ENCODE measurements at regions not wholly inside any gene's neighbourhood (a gene's known extent, or its start where the extent isn't known, plus 50 kb on each side); places are given as distances from the start of the nearest gene placed in this dataset.
"Not testable (repeated sequence)": the region's sequence is repeated elsewhere in the genome, so short reads cannot be mapped to it uniquely, and the experiment has no call there.

GRCh38 chr16:5257462-5257861 lies 159.9 kb upstream of the EEF2KMT start:
- no peaks in the 10 kb centered on the region for H3K9me3 ChIP-seq (ENCODE audit: insufficient read depth, low read length)
- no peaks in the 10 kb centered on the region for H3K36me3 ChIP-seq (ENCODE audit: insufficient read depth, insufficient read length, low read length)
- no peak overlapping the region for H3K9ac ChIP-seq (ENCODE audit: insufficient read length, low read depth)
- no peaks in the 10 kb centered on the region for H3K27me3 ChIP-seq (ENCODE audit: insufficient read depth, insufficient read length)
- no peak for TF ChIP-seq YY1 (IDR thresholded peaks at IDR 0.05; ENCODE audit: insufficient read depth, insufficient read length)
- no peak for TF ChIP-seq SUZ12 (IDR thresholded peaks at IDR 0.05; ENCODE audit: extremely low read depth, insufficient read depth, insufficient read length)
- TF ChIP-seq ZNF274 (IDR thresholded peaks at IDR 0.05; ENCODE audit: low read depth, low read length) = no peak
- no peak overlapping the region for H3K4me3 ChIP-seq (ENCODE audit: insufficient read length, low read depth)
- H3K4me1 ChIP-seq (ENCODE audit: insufficient read depth, insufficient read length) = no peaks in the 10 kb centered on the region
- no peak for DNase-seq (ENCODE audit: low read depth, low spot score)

- Histone ChIP-seq H3K9ac (ENCODE audit: insufficient read length, low read depth) (no peak overlapping the region), H3K4me3 (ENCODE audit: insufficient read length, low read depth) (no peak overlapping the region), H3K27me3 (ENCODE audit: insufficient read depth, insufficient read length) (no peaks in the 10 kb centered on the region), H3K4me1 (ENCODE audit: insufficient read depth, insufficient read length) (peaks cover 6% of the 10 kb centered on the region), H3K9me3 (ENCODE audit: insufficient read depth, low read length) (no peaks in the 10 kb centered on the region), H3K36me3 (ENCODE audit: insufficient read depth, insufficient read length, low read length) (no peaks in the 10 kb centered on the region)
- TF ChIP-seq SUZ12 (IDR thresholded peaks at IDR 0.05; ENCODE audit: extremely low read depth, insufficient read depth, insufficient read length) = no peak
- TF ChIP-seq ZNF274 (IDR thresholded peaks at IDR 0.05; ENCODE audit: low read depth, low read length) = no peak
- TF ChIP-seq YY1 (IDR thresholded peaks at IDR 0.05; ENCODE audit: insufficient read depth, insufficient read length) = no peak
- peak; percentile 85 for DNase-seq (ENCODE audit: low read depth, low spot score)
These were observed 155.2 kb upstream of the EEF2KMT start for GRCh38 chr16:5252791-5253190.

GRCh38 chr16:5247403-5247802 lies 149.8 kb upstream of the EEF2KMT start:
- not testable (repeated sequence) for H3K9me3 ChIP-seq (ENCODE audit: insufficient read depth, low read length); DNase-seq (ENCODE audit: low read depth, low spot score); H3K27me3 ChIP-seq (ENCODE audit: insufficient read depth, insufficient read length); H3K4me3 ChIP-seq (ENCODE audit: insufficient read length, low read depth); H3K4me1 ChIP-seq (ENCODE audit: insufficient read depth, insufficient read length); H3K36me3 ChIP-seq (ENCODE audit: insufficient read depth, insufficient read length, low read length); H3K9ac ChIP-seq (ENCODE audit: insufficient read length, low read depth)

- H3K36me3 ChIP-seq (ENCODE audit: insufficient read depth, insufficient read length, low read length); DNase-seq (ENCODE audit: low read depth, low spot score); H3K9me3 ChIP-seq (ENCODE audit: insufficient read depth, low read length); H3K4me1 ChIP-seq (ENCODE audit: insufficient read depth, insufficient read length): not testable (repeated sequence)
- H3K27me3 ChIP-seq (ENCODE audit: insufficient read depth, insufficient read length) = peaks cover 32% of the 10 kb centered on the region
- peak overlapping the region; percentile 26 for H3K4me3 ChIP-seq (ENCODE audit: insufficient read length, low read depth)
- H3K9ac ChIP-seq (ENCODE audit: insufficient read length, low read depth) = peak overlapping the region; percentile 42
These were observed 142.7 kb upstream of the EEF2KMT start for GRCh38 chr16:5240278-5240626.

GRCh38 chr16:5239472-5240277 lies 142.1 kb upstream of the EEF2KMT start:
- H3K9ac ChIP-seq (ENCODE audit: insufficient read length, low read depth) = peak overlapping the region; percentile 42
- H3K9me3 ChIP-seq (ENCODE audit: insufficient read depth, low read length); DNase-seq (ENCODE audit: low read depth, low spot score); H3K4me1 ChIP-seq (ENCODE audit: insufficient read depth, insufficient read length); H3K36me3 ChIP-seq (ENCODE audit: insufficient read depth, insufficient read length, low read length): not testable (repeated sequence)
- H3K4me3 ChIP-seq (ENCODE audit: insufficient read length, low read depth) = peak overlapping the region; percentile 28
- H3K27me3 ChIP-seq (ENCODE audit: insufficient read depth, insufficient read length) = peaks cover 32% of the 10 kb centered on the region

- H3K4me1 ChIP-seq (ENCODE audit: insufficient read depth, insufficient read length) = no peaks in the 10 kb centered on the region
- no peak overlapping the region for H3K9ac ChIP-seq (ENCODE audit: insufficient read length, low read depth)
- no peak overlapping the region for H3K4me3 ChIP-seq (ENCODE audit: insufficient read length, low read depth)
- no peaks in the 10 kb centered on the region for H3K36me3 ChIP-seq (ENCODE audit: insufficient read depth, insufficient read length, low read length)
- TF ChIP-seq SUZ12 (IDR thresholded peaks at IDR 0.05; ENCODE audit: extremely low read depth, insufficient read depth, insufficient read length) = no peak
- no peak for TF ChIP-seq ZNF274 (IDR thresholded peaks at IDR 0.05; ENCODE audit: low read depth, low read length)
- no peak for TF ChIP-seq YY1 (IDR thresholded peaks at IDR 0.05; ENCODE audit: insufficient read depth, insufficient read length)
- H3K27me3 ChIP-seq (ENCODE audit: insufficient read depth, insufficient read length) = peaks cover 21% of the 10 kb centered on the region
- peaks cover 8% of the 10 kb centered on the region; the same call in 1 of the 2 replicates for H3K9me3 ChIP-seq (ENCODE audit: insufficient read depth, low read length)
- no peak for DNase-seq (ENCODE audit: low read depth, low spot score)
These were observed 137.5 kb upstream of the EEF2KMT start for GRCh38 chr16:5235119-5235518.

GRCh38 chr16:5234295-5235050 lies 136.9 kb upstream of the EEF2KMT start:
- Histone ChIP-seq H3K4me1 (ENCODE audit: insufficient read depth, insufficient read length) (no peaks in the 10 kb centered on the region), H3K27me3 (ENCODE audit: insufficient read depth, insufficient read length) (peaks cover 21% of the 10 kb centered on the region), H3K36me3 (ENCODE audit: insufficient read depth, insufficient read length, low read length) (no peaks in the 10 kb centered on the region), H3K9ac (ENCODE audit: insufficient read length, low read depth) (no peak overlapping the region), H3K9me3 (ENCODE audit: insufficient read depth, low read length) (peaks cover 8% of the 10 kb centered on the region; the same call in 1 of the 2 replicates), H3K4me3 (ENCODE audit: insufficient read length, low read depth) (no peak overlapping the region)
- TF ChIP-seq YY1 (IDR thresholded peaks at IDR 0.05; ENCODE audit: insufficient read depth, insufficient read length) = no peak
- TF ChIP-seq ZNF274 (IDR thresholded peaks at IDR 0.05; ENCODE audit: low read depth, low read length) = no peak
- TF ChIP-seq SUZ12 (IDR thresholded peaks at IDR 0.05; ENCODE audit: extremely low read depth, insufficient read depth, insufficient read length) = no peak
- no peak for DNase-seq (ENCODE audit: low read depth, low spot score)
